Colonic mucosa (tissue), 4 donors: ENCODE measurements at regions not wholly inside any gene's neighbourhood (a gene's known extent, or its start where the extent isn't known, plus 50 kb on each side); places are given as distances from the start of the nearest gene placed in this dataset.

ENCODE experiments used
- DNase-seq: peaks from one replicate; pipeline ENCODE4 v3.0.0-alpha.2; 2020
- H3K27ac ChIP-seq: fragments of 200-600 bp; one replicate; pipeline ENCODE4 v1.8.0; 2021
- H3K27me3 ChIP-seq: fragments of 200-600 bp; one replicate; pipeline ENCODE4 v1.8.0; 2021
- H3K36me3 ChIP-seq: fragments of 200-600 bp; one replicate; pipeline ENCODE4 v1.8.0; 2021
- H3K4me1 ChIP-seq: fragments of 200-600 bp; one replicate; pipeline ENCODE4 v1.8.0; 2021; ENCODE audit warnings: mild to moderate bottlenecking
- H3K4me3 ChIP-seq: fragments of 200-600 bp; one replicate; pipeline ENCODE4 v1.8.0; 2021
- H3K9ac ChIP-seq, 2 donors: one replicate each; pipeline ENCODE4 v1.7.0; 2013; ENCODE audit warnings: control low read depth in 2 of 2, low read depth in 2 of 2, low read length in 2 of 2
- H3K9me3 ChIP-seq: fragments of 200-600 bp; one replicate; pipeline ENCODE4 v1.8.0; 2021
- CTCF ChIP-seq: fragments of 200-600 bp; IDR thresholded peaks from one replicate; pipeline ENCODE4 v1.8.0; 2022; ENCODE audit warnings: antibody characterized with exemption, mild to moderate bottlenecking
- intact Hi-C: fragments of 100-400 bp; cut with DNase I; formaldehyde crosslinking; loops from one replicate; pipeline ENCODE4 v1.14.1; 2022
- donor health status: healthy.
- donor health status: DM: no; HTN: no; CAD: no.
- donor health status: DM: no; HTN: no; CAD: no.

- Histone ChIP-seq H3K9me3 (no peaks in the 10 kb centered on the region), H3K4me1 (no peaks in the 10 kb centered on the region), H3K27ac (no peak overlapping the region), H3K9ac (no peak overlapping the region), H3K36me3 (no peaks in the 10 kb centered on the region), H3K27me3 (no peaks in the 10 kb centered on the region), H3K4me3 (no peak overlapping the region)
- TF ChIP-seq CTCF, result no peak
- intact Hi-C loops, result no loop called here
- DNase-seq, result no peak
Observed at GRCh38 chr4:111812760-111813159, 332.5 kb upstream of the FAM241A start.

- H3K4me3 ChIP-seq, result no peak overlapping the region
- intact Hi-C loops, result no loop called here
- no peaks in the 10 kb centered on the region for H3K9me3 ChIP-seq
- no peaks in the 10 kb centered on the region for H3K27me3 ChIP-seq
- H3K4me1 ChIP-seq, result no peaks in the 10 kb centered on the region
- H3K27ac ChIP-seq, result no peak overlapping the region
- no peak overlapping the region for H3K9ac ChIP-seq
- no peaks in the 10 kb centered on the region for H3K36me3 ChIP-seq
- no peak for TF ChIP-seq CTCF
- no peak for DNase-seq
Observed at GRCh38 chr4:111813555-111814140, 331.6 kb upstream of the FAM241A start.

GRCh38 chr4:111814961-111815360 lies 330.3 kb upstream of the FAM241A start:
- intact Hi-C loops, result no loop called here
- Histone ChIP-seq H3K4me1 (no peaks in the 10 kb centered on the region), H3K36me3 (no peaks in the 10 kb centered on the region), H3K27me3 (no peaks in the 10 kb centered on the region), H3K9me3 (no peaks in the 10 kb centered on the region), H3K4me3 (no peak overlapping the region), H3K27ac (no peak overlapping the region), H3K9ac (no peak overlapping the region)
- DNase-seq, result no peak
- TF ChIP-seq CTCF, result no peak

GRCh38 chr4:111821342-111821741 lies 323.9 kb upstream of the FAM241A start:
- no peak overlapping the region for H3K9ac ChIP-seq
- intact Hi-C loops, result no loop called here
- no peak for DNase-seq
- no peak overlapping the region for H3K27ac ChIP-seq
- no peaks in the 10 kb centered on the region for H3K36me3 ChIP-seq
- no peaks in the 10 kb centered on the region for H3K27me3 ChIP-seq
- no peak overlapping the region for H3K4me3 ChIP-seq
- no peak for TF ChIP-seq CTCF
- no peaks in the 10 kb centered on the region for H3K4me1 ChIP-seq
- no peaks in the 10 kb centered on the region for H3K9me3 ChIP-seq

- no peak overlapping the region for H3K4me3 ChIP-seq
- no peak for TF ChIP-seq CTCF
- no peaks in the 10 kb centered on the region for H3K9me3 ChIP-seq
- H3K27ac ChIP-seq, result no peak overlapping the region
- no peaks in the 10 kb centered on the region for H3K4me1 ChIP-seq
- H3K36me3 ChIP-seq, result no peaks in the 10 kb centered on the region
- intact Hi-C loops, result no loop called here
- no peak for DNase-seq
- H3K9ac ChIP-seq, result no peak overlapping the region
- H3K27me3 ChIP-seq, result no peaks in the 10 kb centered on the region
Observed at GRCh38 chr4:111836601-111837000, 308.7 kb upstream of the FAM241A start.

GRCh38 chr4:111837761-111838160 lies 307.5 kb upstream of the FAM241A start:
- Histone ChIP-seq H3K9me3 (no peaks in the 10 kb centered on the region), H3K27ac (no peak overlapping the region), H3K36me3 (no peaks in the 10 kb centered on the region), H3K9ac (no peak overlapping the region), H3K27me3 (no peaks in the 10 kb centered on the region), H3K4me1 (no peaks in the 10 kb centered on the region), H3K4me3 (no peak overlapping the region)
- no peak for TF ChIP-seq CTCF
- DNase-seq, result no peak
- intact Hi-C loops, result no loop called here
